Tibial artery (tissue), 4 donors: ENCODE measurements at regions not wholly inside any gene's neighbourhood (a gene's known extent, or its start where the extent isn't known, plus 50 kb on each side); places are given as distances from the start of the nearest gene placed in this dataset.

Experiments
- DNase-seq, 2 donors: peaks; one replicate each; pipeline ENCODE4 v3.0.0-alpha.2; 2019
- H3K27ac ChIP-seq, 2 donors: fragments of 200-600 bp; sonication (generic) in 1 of 2; 1 replicate in 1 of 2; 2 replicates in 1 of 2; pipeline ENCODE4 v1.5.1; 2018 to 2019; ENCODE audit warnings: mild to moderate bottlenecking in 1 of 2
- H3K27me3 ChIP-seq, 2 donors: fragments of 200-600 bp; sonication (generic) in 1 of 2; one replicate each; pipeline versions ENCODE4 v1.5.1 to v1.6.0; 2016 to 2019
- H3K36me3 ChIP-seq, 3 donors: fragments of 200-600 bp; sonication (generic) in 2 of 3; one replicate each; pipeline ENCODE4 v1.5.1; 2016 to 2019; ENCODE audit warnings: mild to moderate bottlenecking in 2 of 3
- H3K4me1 ChIP-seq, 4 donors: fragments of 200-600 bp; sonication (generic) in 2 of 4; 1 replicate in 3 of 4; 2 replicates in 1 of 4; pipeline ENCODE4 v1.5.1; 2016 to 2019
- H3K4me3 ChIP-seq, 2 donors: fragments of 200-600 bp; sonication (generic) in 1 of 2; 1 replicate in 1 of 2; 2 replicates in 1 of 2; pipeline ENCODE4 v1.5.1; 2018 to 2019; ENCODE audit warnings: mild to moderate bottlenecking in 2 of 2
- H3K9me3 ChIP-seq, 3 donors: fragments of 200-600 bp; sonication (generic) in 1 of 3; one replicate each; pipeline ENCODE4 v1.5.1; 2016 to 2019
- intact Hi-C: fragments of 100-400 bp; cut with DNase I; formaldehyde crosslinking; loops from one replicate; pipeline ENCODE4 v1.15.0; 2023; ENCODE audit warnings: low total_unique reads
- TF ChIP-seq, protein P1 (sequence below), 2 experiments: fragments of 200-600 bp in 1 of 2; fragments of 450-650 bp in 1 of 2; IDR thresholded peaks; one replicate each; pipeline ENCODE4 v1.5.1; 2017 to 2019; ENCODE audit warnings: antibody characterized with exemption in 2 of 2, mild to moderate bottlenecking in 1 of 2, moderate library complexity in 1 of 2

DNA sequence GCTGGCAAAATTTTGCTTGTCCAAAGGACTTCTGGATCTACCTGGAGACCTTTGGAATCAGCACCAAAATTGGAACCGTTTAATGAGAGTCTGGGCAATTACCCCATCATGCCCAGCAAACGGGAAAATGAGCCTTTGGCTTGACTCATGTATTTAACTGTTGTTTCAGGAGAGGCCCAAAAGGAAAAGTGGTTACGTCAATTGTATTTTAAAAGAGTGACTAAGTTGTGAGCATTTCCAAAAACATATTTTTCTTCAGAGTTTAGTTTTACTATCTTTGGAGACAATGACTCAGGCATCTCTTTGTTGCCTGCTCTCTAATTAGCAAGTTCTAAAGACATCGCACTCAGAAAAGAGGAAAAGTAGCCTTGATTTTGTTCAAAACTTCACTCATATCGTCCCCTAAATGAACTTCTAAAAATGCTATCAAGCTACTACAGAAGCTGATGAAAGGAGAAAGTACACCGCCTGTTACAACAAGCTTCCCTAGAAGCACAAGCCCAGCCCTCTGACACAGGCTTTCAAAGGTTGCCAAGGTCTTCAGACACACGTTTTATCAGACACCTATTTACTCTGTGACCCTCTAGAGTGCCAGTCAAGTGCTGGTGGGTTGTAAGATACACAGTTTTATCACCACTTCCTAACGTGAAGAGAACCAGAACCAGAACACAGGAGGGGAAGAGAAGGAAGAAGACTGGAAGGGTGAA, 146.2 kb downstream of the TBX18 start:
- Histone ChIP-seq H3K27me3 (no peaks in the 10 kb centered on the region), H3K4me3 (no peak overlapping the region), H3K9me3 (no peaks in the 10 kb centered on the region), H3K4me1 (peaks cover 0 to 12% (median 0%) of the 10 kb centered on the region in 4 donors), H3K27ac (peak overlapping the region; percentile 69 to 73), H3K36me3 (no peaks in the 10 kb centered on the region)
- peak in 1 of 2 donors; percentile 29 for DNase-seq
- intact Hi-C loops = no loop called here
- TF ChIP-seq, protein P1, sequence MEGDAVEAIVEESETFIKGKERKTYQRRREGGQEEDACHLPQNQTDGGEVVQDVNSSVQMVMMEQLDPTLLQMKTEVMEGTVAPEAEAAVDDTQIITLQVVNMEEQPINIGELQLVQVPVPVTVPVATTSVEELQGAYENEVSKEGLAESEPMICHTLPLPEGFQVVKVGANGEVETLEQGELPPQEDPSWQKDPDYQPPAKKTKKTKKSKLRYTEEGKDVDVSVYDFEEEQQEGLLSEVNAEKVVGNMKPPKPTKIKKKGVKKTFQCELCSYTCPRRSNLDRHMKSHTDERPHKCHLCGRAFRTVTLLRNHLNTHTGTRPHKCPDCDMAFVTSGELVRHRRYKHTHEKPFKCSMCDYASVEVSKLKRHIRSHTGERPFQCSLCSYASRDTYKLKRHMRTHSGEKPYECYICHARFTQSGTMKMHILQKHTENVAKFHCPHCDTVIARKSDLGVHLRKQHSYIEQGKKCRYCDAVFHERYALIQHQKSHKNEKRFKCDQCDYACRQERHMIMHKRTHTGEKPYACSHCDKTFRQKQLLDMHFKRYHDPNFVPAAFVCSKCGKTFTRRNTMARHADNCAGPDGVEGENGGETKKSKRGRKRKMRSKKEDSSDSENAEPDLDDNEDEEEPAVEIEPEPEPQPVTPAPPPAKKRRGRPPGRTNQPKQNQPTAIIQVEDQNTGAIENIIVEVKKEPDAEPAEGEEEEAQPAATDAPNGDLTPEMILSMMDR (IDR thresholded peaks at IDR 0.05) = no peak

DNA sequence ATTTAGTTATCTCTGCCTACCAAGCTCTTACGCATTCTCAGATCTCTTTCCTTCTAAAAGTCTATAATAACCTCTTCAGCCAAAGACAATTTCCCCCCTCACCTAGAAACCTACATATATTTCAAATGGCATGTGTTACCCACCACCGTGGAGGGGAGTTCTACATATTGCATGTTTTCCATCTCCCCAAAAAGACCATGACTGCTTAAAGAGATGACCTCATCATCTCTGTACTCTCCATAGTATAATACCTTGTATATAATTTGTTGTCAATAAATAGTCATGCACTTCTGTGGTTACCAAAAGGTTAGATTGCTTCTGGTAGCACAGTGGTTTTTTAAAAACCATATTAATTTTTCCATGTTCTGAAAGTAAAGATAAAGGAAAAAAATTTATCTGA, 148.4 kb downstream of the TBX18 start:
- Histone ChIP-seq H3K36me3 (no peaks in the 10 kb centered on the region), H3K9me3 (no peaks in the 10 kb centered on the region), H3K4me3 (no peak overlapping the region), H3K27me3 (no peaks in the 10 kb centered on the region), H3K4me1 (peaks cover 0 to 12% (median 0%) of the 10 kb centered on the region in 4 donors), H3K27ac (no peak overlapping the region)
- intact Hi-C loops = no loop called here
- DNase-seq = no peak
- TF ChIP-seq, protein P1 (IDR thresholded peaks at IDR 0.05) = no peak

DNA sequence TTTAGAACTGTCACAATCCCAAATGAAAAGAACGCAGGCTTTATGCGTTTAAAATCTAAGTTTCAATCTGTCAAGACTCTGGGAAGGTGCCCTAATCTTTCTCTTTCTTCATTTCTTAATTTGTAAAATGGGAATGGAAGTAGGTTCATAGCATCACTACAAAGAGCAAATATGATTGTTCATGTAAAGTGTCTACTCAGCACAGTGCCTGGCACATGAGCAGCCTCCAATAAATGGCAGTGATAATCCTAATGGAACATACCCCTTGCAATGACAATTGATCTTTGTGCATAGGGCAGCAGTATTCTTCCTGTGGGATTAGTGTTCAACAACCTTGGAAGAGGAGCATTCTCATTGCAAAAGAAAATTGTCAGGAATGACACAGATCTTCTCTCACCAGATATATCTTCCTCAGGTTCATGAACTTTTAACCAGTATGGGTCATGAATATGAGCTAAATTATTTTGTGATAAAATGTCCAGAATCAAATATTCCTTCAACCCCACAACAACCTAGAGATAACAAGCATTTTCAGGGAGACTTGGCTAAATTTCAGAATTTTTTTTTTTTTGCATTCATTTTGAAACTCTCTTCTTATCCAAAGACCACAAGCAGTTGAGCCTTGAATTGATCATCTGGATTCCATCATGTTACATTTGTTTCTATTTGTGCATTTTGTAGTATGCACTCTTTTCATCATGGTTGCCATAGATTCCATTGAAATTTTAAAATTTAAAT, 149.1 kb downstream of the TBX18 start:
- TF ChIP-seq, protein P1 (IDR thresholded peaks at IDR 0.05) = no peak
- intact Hi-C loops = no loop called here
- Histone ChIP-seq H3K4me1 (peaks cover 0 to 12% (median 0%) of the 10 kb centered on the region in 4 donors), H3K4me3 (no peak overlapping the region), H3K36me3 (no peaks in the 10 kb centered on the region), H3K27ac (no peak overlapping the region), H3K27me3 (no peaks in the 10 kb centered on the region), H3K9me3 (no peaks in the 10 kb centered on the region)
- DNase-seq = no peak

DNA sequence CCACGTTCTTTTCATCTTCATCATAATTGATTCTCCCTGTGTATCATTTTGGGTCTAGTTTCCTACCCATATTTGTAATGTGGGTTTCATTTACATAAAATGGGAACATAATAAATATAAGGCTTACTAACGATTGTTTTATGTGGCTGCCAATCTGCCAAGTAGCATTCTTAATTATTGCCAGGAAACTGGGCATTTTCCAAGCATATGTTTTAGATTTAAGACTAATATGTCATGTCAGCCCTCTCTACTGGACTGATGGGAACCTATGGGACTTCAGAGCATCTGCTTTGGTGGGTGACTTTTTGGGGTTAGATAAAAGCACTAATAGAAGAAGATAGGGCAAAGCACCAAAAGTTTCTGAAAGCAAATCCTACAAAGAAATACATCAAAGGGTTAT, 157.5 kb downstream of the TBX18 start:
- intact Hi-C loops = no loop called here
- TF ChIP-seq, protein P1 (IDR thresholded peaks at IDR 0.05) = no peak
- no peak overlapping the region for H3K27ac ChIP-seq

DNA sequence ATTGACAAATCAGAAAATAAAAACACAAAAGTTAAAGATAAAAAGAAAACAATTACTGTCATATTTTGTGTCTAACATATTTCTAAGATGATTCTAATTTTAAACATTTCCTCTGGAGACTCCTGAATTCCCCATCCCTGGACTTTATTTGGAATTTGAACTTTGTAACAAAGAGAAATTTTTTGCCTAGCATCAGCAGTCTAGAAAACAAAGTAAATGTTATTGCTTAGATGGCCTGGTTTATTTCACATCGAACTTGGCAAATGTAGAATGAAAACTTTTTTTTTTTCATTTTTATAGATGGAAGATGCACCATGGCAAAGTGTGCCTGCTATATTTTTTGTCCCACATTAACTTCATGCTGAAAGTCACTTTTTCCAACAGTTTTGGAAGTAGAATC, 159.1 kb downstream of the TBX18 start:
- H3K36me3 ChIP-seq = no peaks in the 10 kb centered on the region
- no peaks in the 10 kb centered on the region for H3K4me1 ChIP-seq
- H3K27me3 ChIP-seq = no peaks in the 10 kb centered on the region
- no peaks in the 10 kb centered on the region for H3K9me3 ChIP-seq
- DNase-seq = no peak
- no peak overlapping the region for H3K27ac ChIP-seq
- no peak overlapping the region for H3K4me3 ChIP-seq
- TF ChIP-seq, protein P1 (IDR thresholded peaks at IDR 0.05) = no peak
- intact Hi-C loops = no loop called here

More for the DNA sequence above, 157.5 kb downstream of the TBX18 start:
- no peak for DNase-seq
- no peaks in the 10 kb centered on the region for H3K27me3 ChIP-seq
- H3K4me3 ChIP-seq = no peak overlapping the region
- no peaks in the 10 kb centered on the region for H3K36me3 ChIP-seq
- no peaks in the 10 kb centered on the region for H3K4me1 ChIP-seq
- no peaks in the 10 kb centered on the region for H3K9me3 ChIP-seq
